ENCODE measurements at regions not wholly inside any gene's neighbourhood (a gene's known extent, or its start where the extent isn't known, plus 50 kb on each side); places are given as distances from the start of the nearest gene placed in this dataset.

- H3K9ac ChIP-seq (ENCODE audit: insufficient read length, low read depth) = no peak overlapping the region
- no peaks in the 10 kb centered on the region for H3K9me3 ChIP-seq (ENCODE audit: insufficient read depth, low read length)
- H3K4me3 ChIP-seq (ENCODE audit: insufficient read length, low read depth) = no peak overlapping the region
- no peaks in the 10 kb centered on the region for H3K36me3 ChIP-seq (ENCODE audit: insufficient read depth, insufficient read length, low read length)
- H3K27me3 ChIP-seq (ENCODE audit: insufficient read depth, insufficient read length) = peaks cover 3% of the 10 kb centered on the region
- no peak for DNase-seq (ENCODE audit: low read depth, low spot score)
- no peaks in the 10 kb centered on the region for H3K4me1 ChIP-seq (ENCODE audit: insufficient read depth, insufficient read length)
- TF ChIP-seq SUZ12 (IDR thresholded peaks at IDR 0.05; ENCODE audit: extremely low read depth, insufficient read depth, insufficient read length) (no peak), ZNF274 (IDR thresholded peaks at IDR 0.05; ENCODE audit: low read depth, low read length) (no peak), YY1 (IDR thresholded peaks at IDR 0.05; ENCODE audit: insufficient read depth, insufficient read length) (no peak)
Measured at GRCh38 chr9:126125177-126125576, 201.5 kb upstream of the MVB12B start.

DNA sequence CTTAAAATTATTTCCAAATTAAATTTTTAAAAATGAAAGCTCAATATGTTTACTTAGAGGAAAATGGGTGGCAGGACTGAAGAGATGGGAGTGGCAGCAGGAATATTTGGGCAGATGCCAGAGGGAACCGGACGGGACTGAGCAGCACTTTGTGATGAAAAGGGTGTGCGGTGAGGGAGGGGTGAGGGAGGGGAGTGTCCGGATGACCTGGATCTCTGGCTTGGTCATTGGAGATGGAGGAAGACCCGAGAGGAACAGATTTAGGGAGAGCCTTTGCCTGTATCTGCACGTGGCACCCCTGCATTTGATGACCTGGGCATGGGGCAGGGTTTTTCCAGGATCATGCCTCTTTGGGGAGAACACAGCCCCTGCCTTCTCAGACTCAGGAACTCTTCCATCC lies 201.1 kb upstream of the MVB12B start:
- DNase-seq (ENCODE audit: low read depth, low spot score) = no peak
- TF ChIP-seq YY1 (IDR thresholded peaks at IDR 0.05; ENCODE audit: insufficient read depth, insufficient read length) = no peak
- TF ChIP-seq ZNF274 (IDR thresholded peaks at IDR 0.05; ENCODE audit: low read depth, low read length) = no peak
- no peak for TF ChIP-seq SUZ12 (IDR thresholded peaks at IDR 0.05; ENCODE audit: extremely low read depth, insufficient read depth, insufficient read length)
- H3K36me3 ChIP-seq (ENCODE audit: insufficient read depth, insufficient read length, low read length) = no peaks in the 10 kb centered on the region
- H3K4me3 ChIP-seq (ENCODE audit: insufficient read length, low read depth) = no peak overlapping the region
- no peaks in the 10 kb centered on the region for H3K9me3 ChIP-seq (ENCODE audit: insufficient read depth, low read length)
- H3K27me3 ChIP-seq (ENCODE audit: insufficient read depth, insufficient read length) = peaks cover 3% of the 10 kb centered on the region
- H3K9ac ChIP-seq (ENCODE audit: insufficient read length, low read depth) = no peak overlapping the region
- no peaks in the 10 kb centered on the region for H3K4me1 ChIP-seq (ENCODE audit: insufficient read depth, insufficient read length)

DNA sequence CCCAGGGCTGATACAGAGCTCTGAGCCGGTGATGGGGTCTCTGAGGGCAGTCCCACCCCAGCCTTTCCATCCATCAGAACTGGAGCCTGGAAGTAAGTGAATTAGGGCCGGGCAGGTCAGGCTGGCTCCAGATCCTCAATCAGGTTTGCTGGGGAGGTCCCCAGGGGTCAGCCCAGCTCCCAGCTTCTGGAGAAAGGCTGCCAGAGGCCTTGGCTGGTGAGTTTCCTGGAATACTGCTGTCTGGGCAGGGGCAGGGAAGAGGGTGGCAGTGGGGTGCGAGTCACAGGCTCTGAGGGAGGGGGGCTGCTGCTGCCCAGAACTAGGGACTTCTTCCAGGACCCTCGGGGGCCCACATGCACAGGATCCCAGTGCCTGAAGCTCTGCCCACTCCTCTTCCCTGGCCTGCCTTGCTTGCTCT lies 200.6 kb upstream of the MVB12B start:
- Histone ChIP-seq H3K9me3 (ENCODE audit: insufficient read depth, low read length) (no peaks in the 10 kb centered on the region), H3K9ac (ENCODE audit: insufficient read length, low read depth) (no peak overlapping the region), H3K36me3 (ENCODE audit: insufficient read depth, insufficient read length, low read length) (no peaks in the 10 kb centered on the region), H3K4me1 (ENCODE audit: insufficient read depth, insufficient read length) (peaks cover 1% of the 10 kb centered on the region), H3K27me3 (ENCODE audit: insufficient read depth, insufficient read length) (peaks cover 3% of the 10 kb centered on the region), H3K4me3 (ENCODE audit: insufficient read length, low read depth) (no peak overlapping the region)
- TF ChIP-seq ZNF274 (IDR thresholded peaks at IDR 0.05; ENCODE audit: low read depth, low read length) (no peak), YY1 (IDR thresholded peaks at IDR 0.05; ENCODE audit: insufficient read depth, insufficient read length) (no peak), SUZ12 (IDR thresholded peaks at IDR 0.05; ENCODE audit: extremely low read depth, insufficient read depth, insufficient read length) (no peak)
- no peak for DNase-seq (ENCODE audit: low read depth, low spot score)

GRCh38 chr9:126126807-126127206 lies 199.8 kb upstream of the MVB12B start:
- Histone ChIP-seq H3K36me3 (ENCODE audit: insufficient read depth, insufficient read length, low read length) (no peaks in the 10 kb centered on the region), H3K4me3 (ENCODE audit: insufficient read length, low read depth) (no peak overlapping the region), H3K4me1 (ENCODE audit: insufficient read depth, insufficient read length) (peaks cover 2% of the 10 kb centered on the region), H3K27me3 (ENCODE audit: insufficient read depth, insufficient read length) (peaks cover 3% of the 10 kb centered on the region), H3K9ac (ENCODE audit: insufficient read length, low read depth) (no peak overlapping the region), H3K9me3 (ENCODE audit: insufficient read depth, low read length) (no peaks in the 10 kb centered on the region)
- no peak for DNase-seq (ENCODE audit: low read depth, low spot score)
- TF ChIP-seq YY1 (IDR thresholded peaks at IDR 0.05; ENCODE audit: insufficient read depth, insufficient read length) (no peak), ZNF274 (IDR thresholded peaks at IDR 0.05; ENCODE audit: low read depth, low read length) (no peak), SUZ12 (IDR thresholded peaks at IDR 0.05; ENCODE audit: extremely low read depth, insufficient read depth, insufficient read length) (no peak)

DNA sequence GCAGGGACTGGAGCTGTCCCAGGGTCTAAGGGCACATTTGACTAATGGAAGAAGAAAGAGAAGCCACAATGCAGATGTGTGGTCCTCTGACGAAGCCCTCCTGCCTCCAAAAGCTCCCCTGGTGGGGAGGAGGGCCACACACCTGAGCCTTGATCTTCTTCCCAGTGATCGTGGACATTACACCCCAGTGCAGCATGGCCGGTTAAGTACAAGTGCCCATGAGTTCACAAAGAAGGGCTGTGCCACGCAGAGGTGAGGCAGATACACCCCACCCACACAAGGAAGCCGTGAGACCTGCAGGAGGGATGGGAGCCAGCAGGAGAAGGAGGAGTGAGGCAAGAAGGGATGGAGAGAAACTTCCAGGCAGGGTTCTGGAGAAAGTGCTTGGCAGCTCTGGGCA lies 199.0 kb upstream of the MVB12B start:
- H3K9ac ChIP-seq (ENCODE audit: insufficient read length, low read depth) = no peak overlapping the region
- peaks cover 3% of the 10 kb centered on the region for H3K27me3 ChIP-seq (ENCODE audit: insufficient read depth, insufficient read length)
- TF ChIP-seq YY1 (IDR thresholded peaks at IDR 0.05; ENCODE audit: insufficient read depth, insufficient read length) (no peak), SUZ12 (IDR thresholded peaks at IDR 0.05; ENCODE audit: extremely low read depth, insufficient read depth, insufficient read length) (no peak), ZNF274 (IDR thresholded peaks at IDR 0.05; ENCODE audit: low read depth, low read length) (no peak)
- no peak for DNase-seq (ENCODE audit: low read depth, low spot score)
- H3K9me3 ChIP-seq (ENCODE audit: insufficient read depth, low read length) = peaks cover 4% of the 10 kb centered on the region
- H3K4me1 ChIP-seq (ENCODE audit: insufficient read depth, insufficient read length) = peaks cover 2% of the 10 kb centered on the region
- H3K36me3 ChIP-seq (ENCODE audit: insufficient read depth, insufficient read length, low read length) = no peaks in the 10 kb centered on the region
- H3K4me3 ChIP-seq (ENCODE audit: insufficient read length, low read depth) = no peak overlapping the region

DNA sequence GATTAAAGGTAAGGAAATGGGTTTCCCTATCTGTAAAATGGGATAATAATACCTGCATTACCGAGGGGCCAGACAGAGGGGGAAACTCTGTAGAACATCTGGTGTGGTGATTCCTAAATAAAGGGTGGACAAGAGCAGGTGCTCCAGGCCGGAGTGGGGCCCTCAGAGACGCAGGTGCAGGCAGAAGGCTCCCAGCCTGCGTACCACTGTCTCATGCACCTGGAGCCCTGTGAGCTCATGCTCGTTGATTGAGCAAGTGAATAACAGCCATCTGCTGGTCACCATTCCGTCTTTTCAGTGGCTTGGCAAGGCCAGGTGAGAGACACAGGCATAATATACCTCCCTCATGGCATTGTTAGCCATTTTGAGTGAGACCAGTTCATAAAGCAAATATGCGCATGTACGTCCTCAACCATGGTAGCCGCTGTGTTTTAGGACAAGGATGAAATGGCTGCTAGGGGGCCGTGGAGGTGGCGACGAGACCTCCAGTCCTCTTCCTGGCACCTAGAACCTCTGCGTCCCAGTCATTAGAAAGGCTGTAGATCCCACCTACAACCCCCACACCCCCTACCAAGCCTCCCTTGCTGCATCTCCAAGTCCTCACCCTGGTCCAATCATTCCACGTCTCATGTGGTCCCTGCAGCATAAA lies 198.0 kb upstream of the MVB12B start:
- H3K36me3 ChIP-seq (ENCODE audit: insufficient read depth, insufficient read length, low read length) = no peaks in the 10 kb centered on the region
- no peak overlapping the region for H3K9ac ChIP-seq (ENCODE audit: insufficient read length, low read depth)
- no peak overlapping the region for H3K4me3 ChIP-seq (ENCODE audit: insufficient read length, low read depth)
- H3K9me3 ChIP-seq (ENCODE audit: insufficient read depth, low read length) = peaks cover 13% of the 10 kb centered on the region
- DNase-seq (ENCODE audit: low read depth, low spot score) = no peak
- H3K27me3 ChIP-seq (ENCODE audit: insufficient read depth, insufficient read length) = peaks cover 3% of the 10 kb centered on the region
- TF ChIP-seq YY1 (IDR thresholded peaks at IDR 0.05; ENCODE audit: insufficient read depth, insufficient read length) = no peak
- no peak for TF ChIP-seq SUZ12 (IDR thresholded peaks at IDR 0.05; ENCODE audit: extremely low read depth, insufficient read depth, insufficient read length)
- TF ChIP-seq ZNF274 (IDR thresholded peaks at IDR 0.05; ENCODE audit: low read depth, low read length) = no peak
- peaks cover 2% of the 10 kb centered on the region for H3K4me1 ChIP-seq (ENCODE audit: insufficient read depth, insufficient read length)

DNA sequence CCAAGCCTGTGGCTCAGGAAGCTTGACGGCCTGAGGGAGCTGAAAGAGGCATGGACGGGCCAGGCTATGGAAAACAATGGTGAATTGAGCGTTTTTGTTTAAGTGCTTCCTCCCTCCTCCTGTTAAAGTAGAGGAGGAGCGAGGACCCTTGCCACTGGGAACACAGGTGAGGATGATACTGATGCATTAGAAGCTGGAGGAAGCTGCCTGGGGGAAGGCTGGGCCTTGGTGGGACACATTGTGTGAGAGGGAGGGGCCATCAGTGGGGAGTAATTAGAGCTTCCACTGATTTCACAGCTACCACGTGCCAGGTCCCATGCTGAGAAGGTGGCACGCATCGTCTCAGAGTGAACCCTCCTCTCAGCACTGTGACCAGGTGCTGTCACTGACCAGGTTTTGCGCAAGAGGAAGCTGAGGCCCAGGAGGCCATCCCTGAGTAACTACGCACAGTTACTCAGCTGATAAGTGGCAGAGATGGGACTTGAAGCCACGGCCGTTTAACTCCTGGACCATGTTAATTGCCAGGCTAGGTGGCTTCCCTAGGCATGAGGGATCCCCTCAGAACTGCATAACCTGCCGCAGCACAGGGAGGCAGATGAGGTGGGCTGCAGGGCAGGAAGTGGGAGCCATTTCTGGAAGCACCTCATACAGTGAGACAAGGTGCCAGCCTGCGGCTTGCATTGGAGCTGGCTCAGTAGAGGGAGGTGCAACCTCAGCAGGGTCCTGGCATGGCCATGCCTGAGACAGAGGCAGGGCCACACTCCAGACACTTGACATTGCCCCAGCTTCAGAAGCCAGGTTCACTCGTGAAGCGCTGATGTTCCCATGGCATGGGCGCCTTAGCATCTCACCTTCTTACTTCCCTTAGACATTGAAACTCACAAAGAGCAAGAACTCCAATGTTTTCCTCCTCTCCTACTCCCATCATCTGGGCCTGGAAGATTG lies 195.3 kb upstream of the MVB12B start:
- peaks cover 3% of the 10 kb centered on the region for H3K27me3 ChIP-seq (ENCODE audit: insufficient read depth, insufficient read length)
- DNase-seq (ENCODE audit: low read depth, low spot score) = no peak
- H3K36me3 ChIP-seq (ENCODE audit: insufficient read depth, insufficient read length, low read length) = no peaks in the 10 kb centered on the region
- H3K4me1 ChIP-seq (ENCODE audit: insufficient read depth, insufficient read length) = peaks cover 2% of the 10 kb centered on the region
- H3K9ac ChIP-seq (ENCODE audit: insufficient read length, low read depth) = no peak overlapping the region
- H3K9me3 ChIP-seq (ENCODE audit: insufficient read depth, low read length) = peaks cover 13% of the 10 kb centered on the region
- H3K4me3 ChIP-seq (ENCODE audit: insufficient read length, low read depth) = no peak overlapping the region
- TF ChIP-seq YY1 (IDR thresholded peaks at IDR 0.05; ENCODE audit: insufficient read depth, insufficient read length) (no peak), ZNF274 (IDR thresholded peaks at IDR 0.05; ENCODE audit: low read depth, low read length) (no peak), SUZ12 (IDR thresholded peaks at IDR 0.05; ENCODE audit: extremely low read depth, insufficient read depth, insufficient read length) (no peak)

All from NT2/D1 (cell line).